Mesendoderm (in vitro differentiated cells): ENCODE measurements at regions not wholly inside any gene's neighbourhood (a gene's known extent, or its start where the extent isn't known, plus 50 kb on each side); places are given as distances from the start of the nearest gene placed in this dataset.
"Not testable (repeated sequence)": the region's sequence is repeated elsewhere in the genome, so short reads cannot be mapped to it uniquely, and the experiment has no call there.

Experiments
- DNase-seq: peaks from one replicate; pipeline ENCODE4 v3.0.0; 2013
- H2AK5ac ChIP-seq: 2 replicates; pipeline ENCODE4 v1.6.1; 2013; ENCODE audit warnings: low read length, inconsistent platforms
- H2BK120ac ChIP-seq: 2 replicates; pipeline ENCODE4 v1.6.1; 2013; ENCODE audit warnings: low read depth, mild to moderate bottlenecking, low read length, moderate library complexity, mixed read lengths
- H2BK15ac ChIP-seq: replicated peaks from 2 replicates; pipeline ENCODE4 v1.6.1; 2013; ENCODE audit warnings: low read depth, mild to moderate bottlenecking, moderate library complexity
- H2BK5ac ChIP-seq: 2 replicates; pipeline ENCODE4 v1.6.1; 2013; ENCODE audit warnings: low read length, inconsistent platforms
- H3K18ac ChIP-seq: 2 replicates; pipeline ENCODE4 v1.6.1; 2013; ENCODE audit warnings: mild to moderate bottlenecking, low read length, mixed read lengths
- H3K23ac ChIP-seq: one replicate; pipeline ENCODE4 v1.6.1; 2013; ENCODE audit warnings: low read length
- H3K27ac ChIP-seq: 2 replicates; pipeline ENCODE4 v1.5.1; 2013; ENCODE audit warnings: low read depth, mild to moderate bottlenecking, inconsistent platforms, low read length, moderate library complexity
- H3K27me3 ChIP-seq: 2 replicates; pipeline ENCODE4 v1.6.1; 2013; ENCODE audit warnings: low read length, control low read depth, mild to moderate bottlenecking, inconsistent platforms; ENCODE audit not compliant: insufficient read depth, poor library complexity
- H3K36me3 ChIP-seq: 2 replicates; pipeline ENCODE4 v1.6.1; 2013; ENCODE audit warnings: low read length, inconsistent platforms; ENCODE audit not compliant: control insufficient read depth, insufficient read depth
- H3K4ac ChIP-seq: one replicate; pipeline ENCODE4 v1.6.1; 2013; ENCODE audit warnings: low read depth, mild to moderate bottlenecking, low read length, moderate library complexity
- H3K4me1 ChIP-seq: 2 replicates; pipeline ENCODE4 v1.6.1; 2013; ENCODE audit warnings: low read depth, low read length, inconsistent platforms; ENCODE audit not compliant: control insufficient read depth
- H3K4me2 ChIP-seq: 2 replicates; pipeline ENCODE4 v1.6.1; 2013; ENCODE audit warnings: low read length
- H3K4me3 ChIP-seq: 2 replicates; pipeline ENCODE4 v1.5.1; 2013; ENCODE audit warnings: mild to moderate bottlenecking, low read length
- H3K56ac ChIP-seq: one replicate; pipeline ENCODE4 v1.6.1; 2013; ENCODE audit warnings: low read length
- H3K79me1 ChIP-seq: 2 replicates; pipeline ENCODE4 v1.6.1; 2013; ENCODE audit warnings: low read length, inconsistent platforms
- H3K79me2 ChIP-seq: 2 replicates; pipeline ENCODE4 v1.6.1; 2013; ENCODE audit warnings: mild to moderate bottlenecking, low read length; ENCODE audit not compliant: control insufficient read depth, insufficient read depth
- H3K9ac ChIP-seq: 2 replicates; pipeline ENCODE4 v1.6.1; 2013; ENCODE audit warnings: low read length, inconsistent platforms
- H4K5ac ChIP-seq: one replicate; pipeline ENCODE4 v1.6.1; 2013; ENCODE audit warnings: low read length
- H4K8ac ChIP-seq: one replicate; pipeline ENCODE4 v1.6.1; 2013; ENCODE audit warnings: low read depth, mild to moderate bottlenecking, control low read depth, low read length, moderate library complexity
- WGBS: extraction: QIAGEN DNeasy Blood & Tissue Kit; methylation state at CpG from one replicate; pipeline ENCODE4 v1.1.7; 2013; ENCODE audit warnings: low lambda C conversion rate, missing lambda C conversion rate; ENCODE audit not compliant: insufficient coverage; ENCODE audit errors: extremely low coverage; 5-methylcytosine and 5-hydroxymethylcytosine counted together

GRCh38 chr1:222000131-222000530, 258.2 kb upstream of the DUSP10 start:
- H3K23ac ChIP-seq = no peak overlapping the region
- no peak overlapping the region for H3K4me2 ChIP-seq
- no peaks in the 10 kb centered on the region for H3K27me3 ChIP-seq
- H3K36me3 ChIP-seq = no peaks in the 10 kb centered on the region
- no peak overlapping the region for H3K9ac ChIP-seq
- no peak overlapping the region for H3K18ac ChIP-seq
- H3K56ac ChIP-seq = no peak overlapping the region
- H3K79me2 ChIP-seq = no peaks in the 10 kb centered on the region
- H4K5ac ChIP-seq = no peak overlapping the region
- no peaks in the 10 kb centered on the region for H3K4me1 ChIP-seq
- no peak overlapping the region for H4K8ac ChIP-seq
- no peak overlapping the region for H2BK5ac ChIP-seq
- no peak for DNase-seq
- H3K27ac ChIP-seq = no peak overlapping the region
- no peaks in the 10 kb centered on the region for H3K79me1 ChIP-seq
- H2BK15ac ChIP-seq = no peak overlapping the region
- no peak overlapping the region for H2BK120ac ChIP-seq
- no peak overlapping the region for H2AK5ac ChIP-seq
- no peak overlapping the region for H3K4ac ChIP-seq
- H3K4me3 ChIP-seq = no peak overlapping the region
- WGBS = 100% methylated on average over 1 of the region's 3 CpGs

GRCh38 chr1:221998781-221999180, 256.9 kb upstream of the DUSP10 start:
- WGBS = no CpG with 5 or more reads among the region's 6 CpGs
- no peak for DNase-seq
- Histone ChIP-seq H3K79me2 (no peaks in the 10 kb centered on the region), H3K4ac (no peak overlapping the region), H2AK5ac (no peak overlapping the region), H3K56ac (no peak overlapping the region), H4K8ac (no peak overlapping the region), H3K4me2 (no peak overlapping the region), H3K79me1 (no peaks in the 10 kb centered on the region), H3K27me3 (no peaks in the 10 kb centered on the region), H3K23ac (no peak overlapping the region), H3K27ac (no peak overlapping the region), H3K18ac (no peak overlapping the region), H3K9ac (no peak overlapping the region), H3K36me3 (no peaks in the 10 kb centered on the region), H3K4me3 (no peak overlapping the region), H2BK15ac (no peak overlapping the region), H4K5ac (no peak overlapping the region), H3K4me1 (no peaks in the 10 kb centered on the region), H2BK5ac (no peak overlapping the region), H2BK120ac (no peak overlapping the region)

GRCh38 chr1:221998186-221998612, 256.3 kb upstream of the DUSP10 start:
- peak overlapping the region; percentile 11 for H3K56ac ChIP-seq
- DNase-seq = peak; percentile 24
- H3K18ac ChIP-seq = no peak overlapping the region
- no peaks in the 10 kb centered on the region for H3K36me3 ChIP-seq
- H3K4me1 ChIP-seq = no peaks in the 10 kb centered on the region
- no peak overlapping the region for H4K8ac ChIP-seq
- H3K4ac ChIP-seq = no peak overlapping the region
- H2BK15ac ChIP-seq = no peak overlapping the region
- no peak overlapping the region for H2AK5ac ChIP-seq
- H2BK120ac ChIP-seq = no peak overlapping the region
- no peaks in the 10 kb centered on the region for H3K79me1 ChIP-seq
- H3K4me3 ChIP-seq = no peak overlapping the region
- no peak overlapping the region for H4K5ac ChIP-seq
- no peak overlapping the region for H3K9ac ChIP-seq
- H3K23ac ChIP-seq = no peak overlapping the region
- H3K79me2 ChIP-seq = no peaks in the 10 kb centered on the region
- no peaks in the 10 kb centered on the region for H3K27me3 ChIP-seq
- H3K4me2 ChIP-seq = no peak overlapping the region
- no peak overlapping the region for H2BK5ac ChIP-seq
- no CpG with 5 or more reads among the region's 2 CpGs for WGBS
- no peak overlapping the region for H3K27ac ChIP-seq

- H3K27ac ChIP-seq, H2AK5ac ChIP-seq, H3K27me3 ChIP-seq, H3K4me1 ChIP-seq, H3K23ac ChIP-seq, H4K8ac ChIP-seq, H3K4me2 ChIP-seq, H3K9ac ChIP-seq, DNase-seq, H3K4ac ChIP-seq, H2BK5ac ChIP-seq, H3K18ac ChIP-seq, H3K4me3 ChIP-seq, H2BK15ac ChIP-seq, H3K56ac ChIP-seq, H4K5ac ChIP-seq, H3K79me1 ChIP-seq, H3K36me3 ChIP-seq, H3K79me2 ChIP-seq, H2BK120ac ChIP-seq: not testable (repeated sequence)
- whole genome bisulfite sequencing = no CpG with 5 or more reads among the region's 1 CpG
These were observed 255.1 kb upstream of the DUSP10 start for GRCh38 chr1:221997012-221997411.

DNA sequence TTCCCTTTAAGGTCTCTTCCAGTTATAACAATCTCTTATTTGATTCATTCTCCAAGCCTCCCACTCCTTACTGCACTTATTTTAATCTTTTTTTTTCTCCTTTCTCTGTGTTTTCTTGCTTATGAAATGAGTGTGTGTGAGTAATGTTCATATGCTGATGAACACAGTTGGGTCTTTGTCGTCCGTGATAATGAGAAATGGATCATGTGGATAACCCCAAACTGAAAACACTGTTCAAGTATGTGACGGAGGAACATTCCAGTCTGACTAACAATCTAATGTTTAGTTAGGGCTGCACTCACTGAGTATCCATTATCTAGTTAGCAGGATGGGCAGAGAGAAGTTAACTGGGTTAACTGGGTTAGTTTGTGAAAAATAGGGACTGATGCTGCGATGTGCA, 253.1 kb upstream of the DUSP10 start:
- Histone ChIP-seq H3K79me1 (no peaks in the 10 kb centered on the region), H3K27ac (no peak overlapping the region), H3K27me3 (no peaks in the 10 kb centered on the region), H3K4ac (no peak overlapping the region), H3K23ac (no peak overlapping the region), H3K36me3 (no peaks in the 10 kb centered on the region), H4K8ac (no peak overlapping the region), H2BK5ac (no peak overlapping the region), H4K5ac (no peak overlapping the region), H3K18ac (no peak overlapping the region), H3K56ac (no peak overlapping the region), H3K9ac (no peak overlapping the region), H3K4me2 (no peak overlapping the region), H2AK5ac (no peak overlapping the region), H3K4me1 (no peaks in the 10 kb centered on the region), H2BK15ac (no peak overlapping the region), H2BK120ac (no peak overlapping the region), H3K4me3 (no peak overlapping the region), H3K79me2 (no peaks in the 10 kb centered on the region)
- WGBS = no CpG with 5 or more reads among the region's 4 CpGs
- DNase-seq = no peak

DNA sequence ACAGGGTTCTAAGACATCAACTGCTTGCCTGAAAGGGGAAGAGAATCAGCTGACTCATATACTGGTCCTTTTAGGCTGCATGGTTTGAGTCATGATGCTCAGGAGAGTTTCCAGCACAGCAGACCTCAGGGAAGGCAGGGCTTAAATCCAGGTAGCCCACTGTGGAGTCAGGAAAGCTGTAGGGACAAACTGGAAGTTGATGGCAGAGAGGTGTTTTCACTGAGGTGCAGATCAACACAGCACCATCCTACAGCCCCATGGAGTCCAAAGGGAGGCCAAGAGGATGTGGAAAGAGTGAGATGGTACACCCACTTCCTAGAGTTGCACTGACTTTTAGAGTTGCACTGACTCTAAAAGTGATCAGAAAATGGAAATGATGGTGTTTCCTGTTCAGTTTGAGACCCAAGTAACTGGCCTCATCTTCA, 252.4 kb upstream of the DUSP10 start:
- Histone ChIP-seq H3K27me3 (no peaks in the 10 kb centered on the region), H3K4me1 (no peaks in the 10 kb centered on the region), H3K56ac (no peak overlapping the region), H4K8ac (no peak overlapping the region), H3K79me2 (no peaks in the 10 kb centered on the region), H2AK5ac (peak overlapping the region; percentile 3), H3K79me1 (no peaks in the 10 kb centered on the region), H3K4me3 (no peak overlapping the region), H2BK120ac (no peak overlapping the region), H3K18ac (no peak overlapping the region), H3K36me3 (no peaks in the 10 kb centered on the region), H3K27ac (no peak overlapping the region), H2BK5ac (no peak overlapping the region), H3K4ac (no peak overlapping the region), H4K5ac (no peak overlapping the region), H3K23ac (no peak overlapping the region), H2BK15ac (no peak overlapping the region), H3K9ac (no peak overlapping the region), H3K4me2 (no peak overlapping the region)
- no peak for DNase-seq
